Activated T-helper 1 cell treated with anti-CD3 and anti-CD28 coated beads, Interleukin-12 subunit alpha, Interleukin-12 subunit beta, Interleukin-2, Interleukin-4 antibody, amounts not matched to agents 30 ng/mL and 10 ng/mL and 1 ng/mL, durations not matched to agents 14 hours and 24 hours and 36 hours (primary cell): ENCODE measurements at regions not wholly inside any gene's neighbourhood (a gene's known extent, or its start where the extent isn't known, plus 50 kb on each side); places are given as distances from the start of the nearest gene placed in this dataset.

ENCODE experiments used
- DNase-seq: peaks from one replicate; pipeline ENCODE4 v3.0.0; 2021; ENCODE audit warnings: low spot score
- H3K27ac Mint-ChIP-seq: one replicate; pipeline ENCODE4 v1.8.0; 2021; ENCODE audit warnings: mild to moderate bottlenecking, mixed read lengths
- H3K27me3 Mint-ChIP-seq: one replicate; pipeline ENCODE4 v1.8.0; 2022; ENCODE audit warnings: mild to moderate bottlenecking, moderate library complexity, mixed read lengths; ENCODE audit not compliant: insufficient read depth
- H3K36me3 Mint-ChIP-seq: one replicate; pipeline ENCODE4 v1.8.0; 2021; ENCODE audit warnings: low read depth, mixed read lengths
- H3K4me1 Mint-ChIP-seq: one replicate; pipeline ENCODE4 v1.8.0; 2021; ENCODE audit warnings: low read depth, mixed read lengths
- H3K4me3 Mint-ChIP-seq: one replicate; pipeline ENCODE4 v1.8.0; 2021; ENCODE audit warnings: mild to moderate bottlenecking, moderate library complexity, mixed read lengths
- H3K9me3 Mint-ChIP-seq: one replicate; pipeline ENCODE4 v1.8.0; 2021; ENCODE audit warnings: mixed read lengths
- intact Hi-C: fragments of 100-400 bp; cut with micrococcal nuclease; formaldehyde crosslinking; loops from one replicate; pipeline ENCODE4 v1.15.1; 2024

DNA sequence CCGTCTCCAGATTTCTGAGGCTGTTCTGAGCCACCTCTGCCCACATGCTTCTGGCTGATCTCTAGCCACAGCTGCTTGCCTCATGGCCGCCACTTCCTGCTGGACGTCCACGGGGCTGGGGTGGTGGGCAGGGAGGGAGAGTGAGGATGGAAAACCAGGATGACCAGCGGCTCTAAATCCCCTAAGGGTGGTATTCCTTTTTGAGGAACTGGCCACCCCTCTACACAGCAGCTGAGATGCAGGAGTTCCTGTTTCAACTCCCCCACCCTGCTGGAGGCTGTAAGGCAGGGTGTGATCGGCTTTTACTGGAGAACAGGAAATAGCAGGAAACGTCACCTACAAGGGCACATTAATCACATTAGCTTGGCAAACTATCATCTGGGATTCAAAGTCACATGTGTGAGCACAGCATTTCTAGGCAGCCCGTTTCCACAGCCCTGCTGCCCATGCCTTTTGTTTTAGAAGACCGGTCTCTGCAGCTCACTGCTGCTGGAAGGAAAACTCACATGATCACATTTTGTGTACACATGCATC is 181.6 kb upstream of the ECI2 start:
- no peak overlapping the region for H3K27ac Mint-ChIP-seq
- H3K36me3 Mint-ChIP-seq: no peaks in the 10 kb centered on the region
- peaks cover 9% of the 10 kb centered on the region for H3K27me3 Mint-ChIP-seq
- peaks cover 11% of the 10 kb centered on the region for H3K9me3 Mint-ChIP-seq
- no peak overlapping the region for H3K4me3 Mint-ChIP-seq
- no peak for DNase-seq
- intact Hi-C loops: no loop called here
- no peaks in the 10 kb centered on the region for H3K4me1 Mint-ChIP-seq

DNA sequence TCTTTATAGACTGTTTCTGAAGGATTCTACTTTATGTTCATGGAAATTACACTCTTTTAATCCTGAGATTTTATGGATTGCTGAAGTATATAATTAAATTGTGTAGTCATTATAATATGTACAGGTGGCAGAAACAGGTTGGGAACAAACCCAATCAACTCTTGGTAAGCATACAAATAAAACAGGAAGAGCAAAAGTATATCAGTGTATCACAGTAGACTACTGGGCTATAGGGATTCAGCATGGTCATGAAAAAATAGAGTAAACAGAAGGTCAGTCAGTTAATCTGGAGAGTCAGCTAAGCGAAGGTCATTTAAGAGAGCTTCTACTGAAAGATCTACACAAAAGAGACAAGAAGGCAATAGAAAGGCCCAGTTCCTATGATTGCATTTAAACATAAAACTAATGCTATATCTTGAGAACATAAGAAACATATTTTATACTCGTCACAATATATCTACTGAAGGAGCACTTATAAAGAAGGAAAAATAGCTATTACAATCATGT is 178.9 kb upstream of the ECI2 start:
- Mint-ChIP-seq H3K4me1 (no peaks in the 10 kb centered on the region), H3K36me3 (no peaks in the 10 kb centered on the region), H3K27ac (no peak overlapping the region), H3K9me3 (peaks cover 23% of the 10 kb centered on the region), H3K27me3 (peaks cover 9% of the 10 kb centered on the region), H3K4me3 (no peak overlapping the region)
- no peak for DNase-seq
- intact Hi-C loops: no loop called here

- no peak overlapping the region for H3K4me3 Mint-ChIP-seq
These were observed 177.8 kb upstream of the ECI2 start for GRCh38 chr6:4313044-4313686.

DNA sequence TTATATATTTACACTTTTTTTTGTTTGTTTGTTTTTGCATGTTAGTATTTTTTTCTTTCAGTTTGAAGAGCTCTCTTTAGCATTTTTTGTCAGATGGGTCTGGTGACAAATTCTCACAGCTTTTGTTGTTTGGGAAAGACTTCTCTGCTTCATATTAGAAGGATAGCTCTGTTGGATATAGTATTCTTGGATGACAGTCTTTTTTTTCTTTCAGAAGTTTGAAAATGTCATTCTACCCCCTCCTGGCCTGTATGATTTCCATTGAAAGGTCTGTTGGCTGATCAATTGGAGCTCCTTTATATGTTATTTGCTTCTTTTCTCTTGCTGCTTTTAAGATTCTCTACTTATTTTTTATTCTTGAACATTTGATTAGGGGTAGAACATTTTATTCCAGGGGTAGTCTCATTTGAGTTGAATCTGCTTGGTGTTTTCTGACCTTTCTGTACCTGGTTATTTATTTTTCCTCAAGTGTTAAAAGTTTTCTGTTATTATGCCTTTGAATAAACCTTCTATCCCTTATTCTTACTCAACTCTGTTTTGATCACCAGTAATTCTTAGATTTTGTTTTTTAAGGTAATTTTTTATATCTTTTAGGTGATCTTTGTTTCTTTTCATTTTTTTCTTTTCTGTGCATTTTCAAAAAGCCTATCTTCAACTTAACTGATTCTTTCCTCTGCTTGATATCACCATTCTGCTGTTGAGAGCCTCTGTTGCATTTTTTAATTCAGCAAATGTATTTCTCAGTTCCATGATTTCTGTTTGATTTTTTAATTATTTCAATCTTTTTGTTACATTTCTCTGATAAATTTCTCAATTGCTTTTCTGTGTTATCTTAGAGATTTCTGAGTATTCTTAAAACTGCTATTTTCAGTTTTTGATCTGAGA is 176.8 kb upstream of the ECI2 start:
- no peak overlapping the region for H3K4me3 Mint-ChIP-seq
- H3K36me3 Mint-ChIP-seq: no peaks in the 10 kb centered on the region
- no peak overlapping the region for H3K27ac Mint-ChIP-seq
- H3K9me3 Mint-ChIP-seq: peaks cover 23% of the 10 kb centered on the region
- no peak for DNase-seq
- no peaks in the 10 kb centered on the region for H3K4me1 Mint-ChIP-seq
- H3K27me3 Mint-ChIP-seq: peaks cover 4% of the 10 kb centered on the region
- intact Hi-C loops: no loop called here

More at GRCh38 chr6:4313044-4313686, 177.8 kb upstream of the ECI2 start:
- H3K27ac Mint-ChIP-seq: no peak overlapping the region
- intact Hi-C loops: no loop called here
- H3K27me3 Mint-ChIP-seq: peaks cover 8% of the 10 kb centered on the region
- H3K9me3 Mint-ChIP-seq: peaks cover 23% of the 10 kb centered on the region
- no peaks in the 10 kb centered on the region for H3K4me1 Mint-ChIP-seq
- no peaks in the 10 kb centered on the region for H3K36me3 Mint-ChIP-seq
- no peak for DNase-seq

GRCh38 chr6:4309540-4309939 is 174.2 kb upstream of the ECI2 start:
- no peaks in the 10 kb centered on the region for H3K27me3 Mint-ChIP-seq
- no peak for DNase-seq

DNA sequence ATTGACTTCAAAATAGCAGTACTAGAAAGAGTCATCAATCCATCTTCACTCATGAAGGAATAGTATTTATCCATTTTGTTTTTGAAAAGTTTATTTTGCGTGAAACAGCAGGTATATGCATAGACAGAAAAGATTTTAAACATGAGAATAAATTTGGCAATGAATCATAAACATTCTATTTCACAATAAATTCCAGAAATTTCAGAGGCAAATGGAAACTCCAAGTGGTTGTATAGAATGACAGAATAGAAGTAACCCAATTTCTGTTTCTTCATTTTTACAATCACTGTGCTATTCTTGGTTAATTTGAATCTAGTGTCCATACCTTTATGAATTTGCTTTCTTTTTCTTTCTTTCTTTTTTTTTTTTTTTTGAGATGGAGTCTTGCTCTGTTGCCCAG is 173.0 kb upstream of the ECI2 start:
- DNase-seq: no peak
- H3K27ac Mint-ChIP-seq: no peak overlapping the region
- H3K27me3 Mint-ChIP-seq: no peaks in the 10 kb centered on the region
- no peak overlapping the region for H3K4me3 Mint-ChIP-seq
- peaks cover 23% of the 10 kb centered on the region for H3K9me3 Mint-ChIP-seq
- intact Hi-C loops: no loop called here
- H3K36me3 Mint-ChIP-seq: no peaks in the 10 kb centered on the region
- H3K4me1 Mint-ChIP-seq: no peaks in the 10 kb centered on the region

More at GRCh38 chr6:4309540-4309939, 174.2 kb upstream of the ECI2 start:
- intact Hi-C loops: no loop called here
- no peaks in the 10 kb centered on the region for H3K4me1 Mint-ChIP-seq
- H3K36me3 Mint-ChIP-seq: no peaks in the 10 kb centered on the region
- peaks cover 23% of the 10 kb centered on the region for H3K9me3 Mint-ChIP-seq
- H3K4me3 Mint-ChIP-seq: no peak overlapping the region
- H3K27ac Mint-ChIP-seq: no peak overlapping the region

DNA sequence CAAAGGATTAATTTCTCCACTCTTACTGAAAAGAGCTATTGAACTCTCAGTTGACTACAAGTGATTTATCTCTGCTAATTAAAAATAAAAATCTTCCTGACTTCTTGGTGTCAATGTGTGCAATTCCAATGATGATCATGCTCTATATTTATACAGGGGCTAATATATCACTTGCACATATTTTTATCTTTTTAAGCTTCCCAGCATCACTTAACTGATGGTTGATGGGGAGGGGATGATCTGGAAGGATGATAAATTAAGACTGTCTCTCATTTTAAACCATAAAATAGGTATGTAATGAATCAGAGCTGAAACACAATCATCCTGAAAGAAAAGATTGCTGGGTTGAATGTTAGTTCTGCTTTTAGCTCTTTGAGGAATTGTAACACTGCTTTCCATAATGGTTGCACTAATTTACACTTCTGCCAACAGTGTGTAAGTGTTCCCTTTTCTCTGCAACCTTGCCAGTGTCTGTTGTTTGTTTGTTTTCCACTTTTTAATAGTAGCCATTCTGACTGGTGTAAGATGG is 169.6 kb upstream of the ECI2 start:
- no peaks in the 10 kb centered on the region for H3K9me3 Mint-ChIP-seq
- no peaks in the 10 kb centered on the region for H3K27me3 Mint-ChIP-seq
- H3K4me1 Mint-ChIP-seq: no peaks in the 10 kb centered on the region
- no peak overlapping the region for H3K4me3 Mint-ChIP-seq
- no peak for DNase-seq
- no peak overlapping the region for H3K27ac Mint-ChIP-seq
- intact Hi-C loops: no loop called here
- no peaks in the 10 kb centered on the region for H3K36me3 Mint-ChIP-seq

- Mint-ChIP-seq H3K27ac (no peak overlapping the region), H3K27me3 (no peaks in the 10 kb centered on the region), H3K9me3 (no peaks in the 10 kb centered on the region), H3K36me3 (no peaks in the 10 kb centered on the region), H3K4me1 (no peaks in the 10 kb centered on the region), H3K4me3 (no peak overlapping the region)
- intact Hi-C loops: no loop called here
- no peak for DNase-seq
These were observed 168.3 kb upstream of the ECI2 start for GRCh38 chr6:4303638-4304037.

GRCh38 chr6:4302524-4302923 is 167.1 kb upstream of the ECI2 start:
- DNase-seq: no peak
- intact Hi-C loops: no loop called here
- Mint-ChIP-seq H3K4me1 (no peaks in the 10 kb centered on the region), H3K27me3 (no peaks in the 10 kb centered on the region), H3K27ac (no peak overlapping the region), H3K4me3 (no peak overlapping the region), H3K9me3 (no peaks in the 10 kb centered on the region), H3K36me3 (no peaks in the 10 kb centered on the region)

DNA sequence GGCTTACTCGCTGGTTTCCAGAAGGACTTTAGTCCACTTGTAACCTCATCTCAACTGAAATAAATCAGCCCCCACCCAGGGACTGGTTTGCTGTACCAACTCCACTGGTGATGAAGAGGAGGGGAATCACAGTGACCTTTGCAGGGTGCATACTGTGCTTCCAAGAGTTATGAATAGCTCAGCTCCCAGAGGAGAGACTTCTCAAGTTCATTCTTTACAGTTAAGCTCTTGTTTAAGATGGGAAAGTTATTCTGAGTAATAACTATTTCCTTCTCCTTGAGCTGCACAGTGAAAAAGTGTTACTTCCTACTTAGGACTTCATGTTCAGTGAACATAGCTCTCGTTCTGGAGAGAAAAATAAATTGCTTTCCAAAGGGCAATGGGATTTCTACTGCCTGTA is 166.5 kb upstream of the ECI2 start:
- no peaks in the 10 kb centered on the region for H3K9me3 Mint-ChIP-seq
- no peaks in the 10 kb centered on the region for H3K27me3 Mint-ChIP-seq
- DNase-seq: no peak
- H3K4me1 Mint-ChIP-seq: no peaks in the 10 kb centered on the region
- intact Hi-C loops: no loop called here
- no peak overlapping the region for H3K4me3 Mint-ChIP-seq
- no peaks in the 10 kb centered on the region for H3K36me3 Mint-ChIP-seq
- no peak overlapping the region for H3K27ac Mint-ChIP-seq

DNA sequence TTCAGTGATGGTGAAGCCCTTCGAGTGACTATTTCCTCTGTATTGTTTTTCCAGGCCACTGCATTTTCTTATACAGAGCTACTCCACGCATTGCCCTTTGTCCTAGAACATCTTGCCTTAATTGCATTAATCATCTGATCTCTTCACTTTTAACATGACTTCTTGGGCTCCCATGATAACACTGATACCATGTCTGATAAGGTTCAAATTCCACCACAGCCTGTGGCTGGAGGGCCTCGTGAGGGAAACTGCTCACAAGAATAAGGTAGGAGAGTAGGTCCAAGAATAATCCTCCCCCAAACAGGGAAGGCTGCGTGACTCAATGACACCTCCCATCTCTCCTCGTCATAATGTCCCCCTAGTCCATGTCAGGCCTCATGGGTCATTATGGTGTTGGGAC is 165.5 kb upstream of the ECI2 start:
- Mint-ChIP-seq H3K9me3 (no peaks in the 10 kb centered on the region), H3K27ac (no peak overlapping the region), H3K36me3 (no peaks in the 10 kb centered on the region), H3K4me1 (no peaks in the 10 kb centered on the region), H3K4me3 (no peak overlapping the region), H3K27me3 (no peaks in the 10 kb centered on the region)
- no peak for DNase-seq
- intact Hi-C loops: no loop called here

DNA sequence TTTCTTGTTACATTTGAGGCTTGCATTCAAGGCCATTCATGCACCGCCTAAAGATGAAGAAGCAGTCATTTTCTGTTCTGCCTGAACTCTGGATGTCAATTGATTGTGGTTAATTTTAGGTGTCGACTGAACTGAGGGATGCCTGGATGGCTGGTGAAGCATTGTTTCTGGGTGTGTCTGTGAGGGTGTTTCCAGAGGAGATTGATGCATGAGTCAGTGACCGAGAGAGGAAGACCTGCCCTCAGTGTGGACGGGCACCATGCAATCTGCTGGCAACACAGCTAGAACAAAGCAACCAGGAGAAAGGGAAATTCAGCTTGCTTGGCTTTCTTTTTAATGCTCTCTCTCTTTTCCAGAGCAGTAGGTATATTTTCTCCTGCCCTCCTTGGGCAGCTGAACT is 164.1 kb upstream of the ECI2 start:
- no peak overlapping the region for H3K4me3 Mint-ChIP-seq
- DNase-seq: no peak
- no peaks in the 10 kb centered on the region for H3K27me3 Mint-ChIP-seq
- intact Hi-C loops: no loop called here
- H3K27ac Mint-ChIP-seq: no peak overlapping the region
- no peaks in the 10 kb centered on the region for H3K9me3 Mint-ChIP-seq
- no peaks in the 10 kb centered on the region for H3K36me3 Mint-ChIP-seq
- no peaks in the 10 kb centered on the region for H3K4me1 Mint-ChIP-seq

- H3K27me3 Mint-ChIP-seq: no peaks in the 10 kb centered on the region
- no peaks in the 10 kb centered on the region for H3K9me3 Mint-ChIP-seq
- H3K27ac Mint-ChIP-seq: no peak overlapping the region
- H3K4me1 Mint-ChIP-seq: no peaks in the 10 kb centered on the region
- intact Hi-C loops: no loop called here
- H3K36me3 Mint-ChIP-seq: no peaks in the 10 kb centered on the region
- DNase-seq: no peak
- H3K4me3 Mint-ChIP-seq: no peak overlapping the region
These were observed 162.0 kb upstream of the ECI2 start for GRCh38 chr6:4297348-4297747.
